ENCODE measurements at regions not wholly inside any gene's neighbourhood (a gene's known extent, or its start where the extent isn't known, plus 50 kb on each side); places are given as distances from the start of the nearest gene placed in this dataset.

DNA sequence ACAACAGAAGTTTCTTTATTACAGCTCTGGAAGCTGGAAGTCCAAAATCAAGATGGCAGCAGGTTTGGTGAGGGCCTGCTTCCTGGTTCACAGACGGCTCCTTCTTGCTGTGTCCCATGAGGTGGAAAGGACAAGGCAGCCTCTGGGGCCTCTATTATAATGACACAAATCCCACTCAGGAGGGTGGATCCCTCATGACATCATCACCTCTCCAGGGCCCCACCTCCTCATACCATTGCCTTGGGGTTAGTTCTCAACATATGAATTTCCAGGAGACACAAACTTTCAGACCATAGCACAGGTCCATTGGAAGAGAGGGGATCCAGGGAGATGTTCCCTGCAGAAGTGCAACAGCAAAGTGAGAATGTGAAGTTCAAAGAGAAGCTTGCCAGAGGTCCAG lies 202.8 kb downstream of the TFCP2L1 start:
- TF ChIP-seq NFRKB (IDR thresholded peaks at IDR 0.05) (no peak), FOXK2 (IDR thresholded peaks at IDR 0.05) (no peak), TARDBP (IDR thresholded peaks at IDR 0.05) (no peak), FOXM1 (IDR thresholded peaks at IDR 0.05; ENCODE audit: borderline replicate concordance) (no peak)
